Astrocyte of the cerebellum (primary cell): ENCODE measurements at regions not wholly inside any gene's neighbourhood (a gene's known extent, or its start where the extent isn't known, plus 50 kb on each side); places are given as distances from the start of the nearest gene placed in this dataset.

Experiments used
- DNase-seq: peaks from one replicate; pipeline ENCODE4 v3.0.0-alpha.2; 2011; ENCODE audit warnings: low read depth
- H3K4me3 ChIP-seq: 2 replicates; pipeline ENCODE4 v1.5.1; 2011; ENCODE audit warnings: mild to moderate bottlenecking, low read depth, low read length, moderate library complexity
- in situ Hi-C: cut with HindIII; loops from 2 replicates; pipeline ENCODE4 v1.10.0; 2017; ENCODE audit warnings: low sequenced_read_pairs
- TF ChIP-seq, protein P1 (sequence below): IDR thresholded peaks from 2 replicates; pipeline ENCODE4 v1.5.1; 2012; ENCODE audit warnings: low read length, low read depth, moderate library complexity, mild to moderate bottlenecking; ENCODE audit errors: missing control alignments

DNA sequence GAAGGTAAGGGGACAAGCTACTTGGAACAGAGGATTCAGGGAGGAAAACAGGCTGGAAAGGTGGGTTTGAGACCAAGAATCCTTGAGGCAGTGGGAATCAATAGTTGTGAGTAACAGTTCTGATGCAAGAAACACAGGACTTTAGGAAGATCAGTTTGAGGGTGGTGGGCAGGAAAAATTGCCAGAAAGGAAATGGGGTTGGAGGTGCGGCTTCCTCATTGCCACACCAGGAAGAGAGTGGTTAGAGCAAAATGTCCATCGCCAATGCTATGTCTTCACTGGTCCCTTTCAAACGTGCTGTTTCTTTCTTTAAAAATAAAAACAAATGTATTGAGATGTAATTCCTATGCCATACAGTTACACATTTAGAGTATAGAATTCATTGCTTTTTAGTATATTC is 57.1 kb upstream of the NOCT start:
- TF ChIP-seq, protein P1, sequence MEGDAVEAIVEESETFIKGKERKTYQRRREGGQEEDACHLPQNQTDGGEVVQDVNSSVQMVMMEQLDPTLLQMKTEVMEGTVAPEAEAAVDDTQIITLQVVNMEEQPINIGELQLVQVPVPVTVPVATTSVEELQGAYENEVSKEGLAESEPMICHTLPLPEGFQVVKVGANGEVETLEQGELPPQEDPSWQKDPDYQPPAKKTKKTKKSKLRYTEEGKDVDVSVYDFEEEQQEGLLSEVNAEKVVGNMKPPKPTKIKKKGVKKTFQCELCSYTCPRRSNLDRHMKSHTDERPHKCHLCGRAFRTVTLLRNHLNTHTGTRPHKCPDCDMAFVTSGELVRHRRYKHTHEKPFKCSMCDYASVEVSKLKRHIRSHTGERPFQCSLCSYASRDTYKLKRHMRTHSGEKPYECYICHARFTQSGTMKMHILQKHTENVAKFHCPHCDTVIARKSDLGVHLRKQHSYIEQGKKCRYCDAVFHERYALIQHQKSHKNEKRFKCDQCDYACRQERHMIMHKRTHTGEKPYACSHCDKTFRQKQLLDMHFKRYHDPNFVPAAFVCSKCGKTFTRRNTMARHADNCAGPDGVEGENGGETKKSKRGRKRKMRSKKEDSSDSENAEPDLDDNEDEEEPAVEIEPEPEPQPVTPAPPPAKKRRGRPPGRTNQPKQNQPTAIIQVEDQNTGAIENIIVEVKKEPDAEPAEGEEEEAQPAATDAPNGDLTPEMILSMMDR = no peak
- no peak overlapping the region for H3K4me3 ChIP-seq
- in situ Hi-C loops = no loop called here
- DNase-seq = no peak

DNA sequence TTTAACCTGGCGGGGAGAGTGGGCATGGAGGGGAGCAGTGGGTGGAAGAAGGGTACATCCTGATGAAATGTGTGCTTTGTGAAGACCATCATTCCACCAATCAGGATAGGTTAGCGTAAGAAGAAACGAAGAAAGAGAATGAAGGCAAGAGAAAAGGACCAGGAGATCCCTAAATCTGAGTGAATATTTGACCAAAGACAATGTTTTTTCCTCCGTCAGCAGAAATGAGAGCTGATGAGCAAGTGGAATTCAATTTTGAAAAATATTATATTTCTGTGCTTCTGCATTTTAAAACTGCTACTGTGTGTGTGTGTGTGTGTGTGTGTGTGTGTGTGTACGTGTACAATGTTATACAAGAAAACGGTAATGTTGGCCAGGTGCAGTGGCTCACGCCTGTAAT is 58.3 kb upstream of the NOCT start:
- no peak for DNase-seq
- TF ChIP-seq, protein P1 = no peak
- H3K4me3 ChIP-seq = no peak overlapping the region
- in situ Hi-C loops = no loop called here

DNA sequence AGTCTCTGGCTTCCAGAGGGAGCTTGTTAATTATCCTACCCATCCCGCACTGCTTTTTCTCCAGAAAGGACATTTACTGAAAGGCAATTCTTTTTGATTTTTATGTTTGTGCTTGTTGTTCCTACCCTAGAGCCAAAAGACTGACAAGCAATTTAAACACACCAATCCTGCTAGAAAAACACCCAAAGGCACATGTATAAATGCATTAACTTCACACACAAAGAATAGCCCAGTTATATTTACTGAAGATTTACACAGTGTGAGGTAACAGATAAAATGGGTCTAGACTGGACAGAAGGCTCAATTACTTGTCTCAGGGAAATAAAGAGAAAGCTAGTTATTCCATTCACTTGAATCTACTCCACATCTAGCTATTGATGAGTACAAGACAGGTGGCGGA is 61.2 kb upstream of the NOCT start:
- H3K4me3 ChIP-seq = no peak overlapping the region
- in situ Hi-C loops = no loop called here
- DNase-seq = no peak
- TF ChIP-seq, protein P1 = no peak

DNA sequence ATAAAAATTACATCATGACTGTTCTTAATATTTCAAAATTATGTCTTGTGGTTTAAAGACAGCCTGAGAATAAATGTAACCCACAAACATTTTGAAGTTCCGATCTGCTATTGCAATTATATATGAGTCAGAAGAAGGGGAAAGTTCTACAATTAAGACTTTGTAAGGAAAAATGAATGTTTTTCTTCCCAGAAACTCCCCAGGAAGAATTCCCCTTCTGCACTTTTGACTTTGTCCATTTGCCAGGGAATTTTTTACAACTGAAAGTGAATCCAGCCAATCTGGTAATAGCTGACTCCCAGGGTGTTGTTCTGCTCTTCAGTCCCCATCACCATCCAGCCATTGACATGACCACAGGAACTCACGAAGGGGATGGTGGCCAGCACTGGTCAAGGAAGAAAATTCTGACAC is 61.6 kb upstream of the NOCT start:
- no peak overlapping the region for H3K4me3 ChIP-seq
- peak; percentile 99 for DNase-seq
- in situ Hi-C loops = no loop called here
- TF ChIP-seq, protein P1 = no peak

DNA sequence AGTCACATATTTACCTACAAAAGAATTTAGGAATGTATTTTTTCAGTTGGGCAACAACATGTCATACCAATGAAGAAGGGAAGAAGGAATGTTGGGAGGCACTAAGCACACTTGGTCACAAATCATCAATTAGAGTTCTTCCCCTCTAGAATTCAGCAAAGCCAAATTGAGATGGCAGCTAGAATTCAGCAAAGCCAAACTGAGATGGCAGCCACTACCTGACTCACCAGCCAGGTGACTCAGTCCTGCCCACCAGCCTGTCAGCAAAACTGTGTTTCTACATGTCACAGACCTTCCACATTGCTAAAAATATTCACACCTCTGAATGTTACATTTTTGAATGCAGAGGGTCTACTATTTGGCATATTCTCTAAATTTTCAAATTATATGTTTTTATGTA is 63.2 kb upstream of the NOCT start:
- DNase-seq = no peak
- TF ChIP-seq, protein P1 = no peak
- H3K4me3 ChIP-seq = no peak overlapping the region
- in situ Hi-C loops = no loop called here

DNA sequence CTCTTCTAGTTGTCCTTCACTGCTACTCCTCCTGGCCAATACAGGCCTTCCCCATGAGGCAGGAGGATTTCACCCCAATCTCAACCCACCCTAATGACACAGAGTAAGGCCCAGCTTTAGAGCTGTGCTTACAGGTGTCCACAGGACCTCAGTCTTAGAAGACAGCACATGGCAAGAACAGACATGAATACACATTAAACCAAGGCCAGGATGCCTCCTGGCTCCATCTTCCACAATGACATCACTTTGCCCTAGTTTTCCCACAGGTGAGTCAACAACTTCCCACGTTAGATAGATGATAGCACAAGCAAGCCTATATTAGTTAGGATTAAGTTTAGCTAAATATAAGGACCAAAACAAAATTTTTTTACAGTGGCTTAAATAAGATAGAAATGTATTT is 63.8 kb upstream of the NOCT start:
- no peak overlapping the region for H3K4me3 ChIP-seq
- TF ChIP-seq, protein P1 = no peak
- no peak for DNase-seq
- in situ Hi-C loops = no loop called here

DNA sequence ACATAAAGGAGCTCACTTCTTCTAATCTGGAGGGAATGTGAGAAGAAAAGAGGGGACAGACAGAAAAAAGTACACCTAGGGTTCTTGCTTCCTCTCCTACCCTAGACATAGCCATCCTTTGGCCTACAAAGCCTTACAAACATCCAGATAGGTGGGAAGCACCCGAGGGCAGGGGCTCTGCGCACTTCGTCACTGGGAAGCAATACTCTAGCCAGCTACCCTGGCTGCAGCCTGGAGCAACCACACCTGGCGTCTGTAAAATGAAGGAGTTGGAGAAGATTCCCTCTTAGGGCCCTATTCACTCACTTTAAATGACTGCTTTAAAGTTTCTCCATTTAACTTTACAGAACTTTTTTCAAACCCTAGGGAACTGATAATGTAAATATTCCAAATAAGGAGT is 65.7 kb upstream of the NOCT start:
- in situ Hi-C loops = loop anchor here (10.0 kb wide), 1 partner anchor 705 kb away; the partner anchor contains the start of gene SLC7A11
- no peak for DNase-seq
- TF ChIP-seq, protein P1 = no peak
- H3K4me3 ChIP-seq = no peak overlapping the region
